Ovary (tissue), 7 donors: ENCODE measurements at regions not wholly inside any gene's neighbourhood (a gene's known extent, or its start where the extent isn't known, plus 50 kb on each side); places are given as distances from the start of the nearest gene placed in this dataset.

ENCODE experiments used
- DNase-seq, 5 donors: peaks; one replicate each; pipeline ENCODE4 v3.0.0-alpha.2; 2019 to 2020
- H3K27ac ChIP-seq, 2 donors: fragments of 200-600 bp; one replicate each; pipeline versions ENCODE4 v1.5.1 to v1.8.0; 2019 to 2022
- H3K27me3 ChIP-seq: fragments of 200-600 bp; one replicate; pipeline ENCODE4 v1.8.0; 2022
- H3K36me3 ChIP-seq: fragments of 200-600 bp; sonication (generic); one replicate; pipeline ENCODE4 v1.5.1; 2019
- H3K4me1 ChIP-seq: one replicate; pipeline ENCODE4 v1.8.1; 2013; ENCODE audit warnings: mild to moderate bottlenecking, moderate library complexity; ENCODE audit not compliant: insufficient read depth
- H3K4me3 ChIP-seq: fragments of 200-600 bp; sonication (generic); one replicate; pipeline ENCODE4 v1.5.1; 2017
- H3K9me3 ChIP-seq, 2 donors: fragments of 200-600 bp in 1 of 2; sonication (generic) in 1 of 2; one replicate each; pipeline versions ENCODE4 v1.5.1 to v1.8.1; 2013 to 2019; ENCODE audit warnings: mild to moderate bottlenecking in 1 of 2, moderate library complexity in 1 of 2
- EP300 ChIP-seq: sonication (generic); formaldehyde crosslinking; IDR thresholded peaks from one replicate; pipeline ENCODE4 v1.6.1; 2017; ENCODE audit warnings: antibody characterized with exemption
- POLR2A ChIP-seq: fragments of 450-650 bp; IDR thresholded peaks from one replicate; pipeline ENCODE4 v1.6.1; 2017; ENCODE audit warnings: antibody characterized with exemption, mild to moderate bottlenecking, moderate library complexity
- WGBS, 3 donors: extraction: QIAGEN DNeasy Blood & Tissue Kit in 1 of 3; methylation state at CpG; one replicate each; pipeline versions ENCODE4 v1.1.5 to v1.1.7; 2013 to 2017; 5-methylcytosine and 5-hydroxymethylcytosine counted together
- intact Hi-C, 4 donors: fragments of 100-400 bp; cut with DNase I; formaldehyde crosslinking; loops; one replicate each; pipeline versions ENCODE4 v1.11.0 to v1.15.1; 2022 to 2023
- TF ChIP-seq, protein P1 (sequence below), 3 donors: fragments of 450-650 bp in 2 of 3; fragments of 200-600 bp in 1 of 3; IDR thresholded peaks; one replicate each; pipeline versions ENCODE4 v1.5.1 to v1.8.0; 2016 to 2022; ENCODE audit warnings: antibody characterized with exemption in 3 of 3, mild to moderate bottlenecking in 1 of 3
- donor health status: DM: no; HTN: no; CAD: no; lungs with moderate emphysema.
- donor health status: DM: no; HTN: no; CAD: no.
- donor health status: Bipolar disorder and iron deficiency.
- donor health status: DM: no; HTN: no; CAD: no.
- donor health status: DM: yes; HTN: yes; CAD: no.

DNA sequence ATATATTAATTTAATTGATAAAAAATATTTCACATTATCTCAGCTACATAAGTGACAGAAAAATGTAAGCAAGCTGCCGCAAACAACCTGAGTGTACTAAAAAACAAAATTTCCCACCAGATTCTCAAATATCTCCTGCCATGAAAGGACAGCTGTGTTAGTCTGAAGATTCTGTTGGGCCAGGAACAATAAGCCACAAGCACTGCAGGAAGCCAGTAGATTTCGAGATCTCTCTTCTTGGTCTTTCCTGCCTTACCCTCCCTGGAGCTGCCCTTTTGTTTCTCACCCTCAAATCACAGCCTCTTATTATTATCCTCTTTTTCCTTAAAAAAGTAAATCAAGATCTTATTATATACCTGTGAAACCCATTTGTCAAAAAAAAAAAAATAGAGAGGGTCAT lies 165.6 kb downstream of the EFNB2 start:
- H3K36me3 ChIP-seq, result no peaks in the 10 kb centered on the region
- H3K4me1 ChIP-seq, result no peaks in the 10 kb centered on the region
- 62 to 81% (median 75%) methylated on average over 2 of the region's 2 CpGs for WGBS, 3 donors
- no peak for DNase-seq
- H3K27ac ChIP-seq, result no peak overlapping the region
- H3K27me3 ChIP-seq, result no peaks in the 10 kb centered on the region
- intact Hi-C loops, result no loop called here
- H3K4me3 ChIP-seq, result no peak overlapping the region
- TF ChIP-seq EP300 (no peak), POLR2A (no peak)
- TF ChIP-seq, protein P1, sequence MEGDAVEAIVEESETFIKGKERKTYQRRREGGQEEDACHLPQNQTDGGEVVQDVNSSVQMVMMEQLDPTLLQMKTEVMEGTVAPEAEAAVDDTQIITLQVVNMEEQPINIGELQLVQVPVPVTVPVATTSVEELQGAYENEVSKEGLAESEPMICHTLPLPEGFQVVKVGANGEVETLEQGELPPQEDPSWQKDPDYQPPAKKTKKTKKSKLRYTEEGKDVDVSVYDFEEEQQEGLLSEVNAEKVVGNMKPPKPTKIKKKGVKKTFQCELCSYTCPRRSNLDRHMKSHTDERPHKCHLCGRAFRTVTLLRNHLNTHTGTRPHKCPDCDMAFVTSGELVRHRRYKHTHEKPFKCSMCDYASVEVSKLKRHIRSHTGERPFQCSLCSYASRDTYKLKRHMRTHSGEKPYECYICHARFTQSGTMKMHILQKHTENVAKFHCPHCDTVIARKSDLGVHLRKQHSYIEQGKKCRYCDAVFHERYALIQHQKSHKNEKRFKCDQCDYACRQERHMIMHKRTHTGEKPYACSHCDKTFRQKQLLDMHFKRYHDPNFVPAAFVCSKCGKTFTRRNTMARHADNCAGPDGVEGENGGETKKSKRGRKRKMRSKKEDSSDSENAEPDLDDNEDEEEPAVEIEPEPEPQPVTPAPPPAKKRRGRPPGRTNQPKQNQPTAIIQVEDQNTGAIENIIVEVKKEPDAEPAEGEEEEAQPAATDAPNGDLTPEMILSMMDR (IDR thresholded peaks at IDR 0.05), result no peak
- no peaks in the 10 kb centered on the region for H3K9me3 ChIP-seq

DNA sequence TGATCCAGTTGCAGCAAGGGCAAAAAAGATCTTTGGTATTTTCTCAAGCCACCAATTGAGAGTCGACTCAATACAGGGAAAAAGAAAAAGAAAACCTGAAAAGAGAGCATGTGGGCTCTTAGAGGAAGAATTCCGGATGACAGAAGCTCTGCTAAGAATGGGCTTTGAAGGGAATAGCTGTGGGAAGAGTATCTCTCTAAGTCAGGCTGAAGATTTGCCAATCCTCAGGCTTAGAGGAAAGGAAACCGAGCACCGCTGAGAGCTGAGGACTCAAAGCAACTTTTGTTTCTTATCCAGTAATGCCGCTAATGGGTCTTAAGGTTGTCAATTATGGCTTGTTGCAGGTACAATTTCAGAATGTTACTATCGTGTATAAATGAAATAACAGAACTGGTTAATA lies 166.4 kb downstream of the EFNB2 start:
- TF ChIP-seq POLR2A (no peak), EP300 (no peak)
- TF ChIP-seq, protein P1 (IDR thresholded peaks at IDR 0.05), result no peak
- WGBS, 3 donors, result 84 to 87% (median 84%) methylated on average over 6 of the region's 6 CpGs
- Histone ChIP-seq H3K9me3 (no peaks in the 10 kb centered on the region), H3K4me1 (no peaks in the 10 kb centered on the region), H3K27ac (no peak overlapping the region), H3K4me3 (no peak overlapping the region), H3K36me3 (no peaks in the 10 kb centered on the region), H3K27me3 (no peaks in the 10 kb centered on the region)
- DNase-seq, result no peak
- intact Hi-C loops, result no loop called here

- no peaks in the 10 kb centered on the region for H3K9me3 ChIP-seq
Measured at GRCh38 chr13:106367361-106367971, 168.0 kb downstream of the EFNB2 start.

GRCh38 chr13:106362707-106363106 lies 172.8 kb downstream of the EFNB2 start:
- WGBS, 3 donors, result 76 to 79% (median 78%) methylated on average over 5 of the region's 5 CpGs
- no peak overlapping the region for H3K27ac ChIP-seq
- H3K4me3 ChIP-seq, result no peak overlapping the region
- intact Hi-C loops, result no loop called here
- no peak for DNase-seq
- TF ChIP-seq POLR2A (no peak), EP300 (no peak)
- TF ChIP-seq, protein P1 (IDR thresholded peaks at IDR 0.05), result no peak
- H3K9me3 ChIP-seq, result no peaks in the 10 kb centered on the region
- no peaks in the 10 kb centered on the region for H3K36me3 ChIP-seq
- no peaks in the 10 kb centered on the region for H3K27me3 ChIP-seq
- no peaks in the 10 kb centered on the region for H3K4me1 ChIP-seq

More at GRCh38 chr13:106367361-106367971, 168.0 kb downstream of the EFNB2 start:
- 79 to 84% (median 82%) methylated on average over 3 of the region's 3 CpGs for WGBS, 3 donors
- no peak for DNase-seq
- no peak for TF ChIP-seq POLR2A
- TF ChIP-seq, protein P1 (IDR thresholded peaks at IDR 0.05), result no peak
- Histone ChIP-seq H3K27me3 (no peaks in the 10 kb centered on the region), H3K36me3 (no peaks in the 10 kb centered on the region), H3K27ac (no peak overlapping the region), H3K4me1 (no peaks in the 10 kb centered on the region), H3K4me3 (no peak overlapping the region)
- intact Hi-C loops, result no loop called here
